ENCODE measurements at regions not wholly inside any gene's neighbourhood (a gene's known extent, or its start where the extent isn't known, plus 50 kb on each side); places are given as distances from the start of the nearest gene placed in this dataset.
"Not testable (repeated sequence)": the region's sequence is repeated elsewhere in the genome, so short reads cannot be mapped to it uniquely, and the experiment has no call there.

DNA sequence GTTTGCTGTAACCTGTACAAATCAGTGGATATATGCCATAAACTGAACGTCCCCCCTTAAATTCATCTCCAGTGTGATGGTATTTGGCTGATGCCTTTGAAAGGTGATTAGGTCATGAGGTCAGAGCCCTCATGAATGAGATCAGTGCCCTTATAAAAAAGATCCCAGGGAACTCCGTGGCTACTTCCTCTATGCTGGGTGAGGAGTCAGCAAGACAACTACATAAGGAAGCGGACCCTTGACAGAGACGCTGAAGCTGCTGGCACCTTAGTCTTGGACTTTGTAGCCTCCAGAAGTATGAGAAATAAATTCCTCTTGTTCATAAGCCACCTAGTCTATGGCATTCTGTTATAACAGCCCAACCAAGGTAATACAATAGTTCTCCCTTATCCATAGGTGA, 215.1 kb upstream of the ZNF608 start:
- peaks cover 5% of the 10 kb centered on the region for H3K9me3 Mint-ChIP-seq
- DNase-seq (ENCODE audit: low spot score) = no peak
- H3K36me3 Mint-ChIP-seq (ENCODE audit: low read depth) = no peaks in the 10 kb centered on the region
- no peak overlapping the region for H3K4me3 Mint-ChIP-seq (ENCODE audit: low read depth)
- H3K27ac Mint-ChIP-seq = no peak overlapping the region
- intact Hi-C loops (cut with micrococcal nuclease) = no loop called here
- H3K27me3 Mint-ChIP-seq (ENCODE audit: low read depth) = no peaks in the 10 kb centered on the region
- no peaks in the 10 kb centered on the region for H3K4me1 Mint-ChIP-seq (ENCODE audit: low read depth)

DNA sequence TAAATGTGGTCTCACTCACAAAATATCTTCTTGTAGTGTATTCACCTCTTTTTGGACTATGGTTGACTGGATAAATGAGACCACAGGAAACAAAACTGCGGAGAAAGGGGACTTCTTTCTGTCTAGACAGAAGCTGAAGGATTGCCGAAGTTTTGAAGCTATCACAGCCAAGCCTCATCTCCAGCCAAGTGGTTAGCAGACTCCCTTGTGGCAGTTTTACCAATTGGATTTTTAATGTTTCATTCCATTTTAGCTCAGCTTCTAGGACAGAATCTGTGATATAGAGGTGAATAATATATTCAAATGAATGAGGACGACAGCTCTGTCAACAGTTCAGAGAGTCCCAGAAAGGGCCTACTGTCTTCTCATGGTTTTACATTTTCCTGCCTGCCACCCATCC, 215.7 kb upstream of the ZNF608 start:
- Mint-ChIP-seq H3K4me1 (ENCODE audit: low read depth) (no peaks in the 10 kb centered on the region), H3K27me3 (ENCODE audit: low read depth) (no peaks in the 10 kb centered on the region), H3K27ac (no peak overlapping the region), H3K4me3 (ENCODE audit: low read depth) (no peak overlapping the region), H3K36me3 (ENCODE audit: low read depth) (no peaks in the 10 kb centered on the region), H3K9me3 (peaks cover 5% of the 10 kb centered on the region)
- no peak for DNase-seq (ENCODE audit: low spot score)
- intact Hi-C loops (cut with micrococcal nuclease) = no loop called here

DNA sequence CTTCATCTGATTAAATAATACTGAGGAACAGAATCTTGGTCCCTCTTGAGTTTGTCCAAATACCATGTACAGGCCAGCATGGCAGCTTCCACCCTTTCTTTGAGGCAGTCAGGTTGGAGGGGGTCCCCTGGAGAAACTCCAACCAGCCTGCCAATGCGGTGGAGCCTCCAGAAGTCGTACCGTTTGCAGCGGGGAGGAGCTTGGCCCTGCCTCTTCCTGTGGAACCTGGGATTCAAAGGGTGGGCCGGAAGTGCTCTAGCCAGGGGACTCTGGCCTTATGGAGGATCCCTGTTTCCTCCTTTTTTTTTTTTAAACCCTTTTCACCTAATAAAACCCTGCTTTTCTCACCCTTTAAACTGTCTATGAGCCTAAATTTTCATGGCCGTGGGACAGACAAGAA, 216.3 kb upstream of the ZNF608 start:
- no peaks in the 10 kb centered on the region for H3K4me1 Mint-ChIP-seq (ENCODE audit: low read depth)
- H3K4me3 Mint-ChIP-seq (ENCODE audit: low read depth) = no peak overlapping the region
- H3K27me3 Mint-ChIP-seq (ENCODE audit: low read depth) = no peaks in the 10 kb centered on the region
- no peak for DNase-seq (ENCODE audit: low spot score)
- intact Hi-C loops (cut with micrococcal nuclease) = no loop called here
- H3K27ac Mint-ChIP-seq = no peak overlapping the region
- H3K9me3 Mint-ChIP-seq = peaks cover 5% of the 10 kb centered on the region
- no peaks in the 10 kb centered on the region for H3K36me3 Mint-ChIP-seq (ENCODE audit: low read depth)

DNA sequence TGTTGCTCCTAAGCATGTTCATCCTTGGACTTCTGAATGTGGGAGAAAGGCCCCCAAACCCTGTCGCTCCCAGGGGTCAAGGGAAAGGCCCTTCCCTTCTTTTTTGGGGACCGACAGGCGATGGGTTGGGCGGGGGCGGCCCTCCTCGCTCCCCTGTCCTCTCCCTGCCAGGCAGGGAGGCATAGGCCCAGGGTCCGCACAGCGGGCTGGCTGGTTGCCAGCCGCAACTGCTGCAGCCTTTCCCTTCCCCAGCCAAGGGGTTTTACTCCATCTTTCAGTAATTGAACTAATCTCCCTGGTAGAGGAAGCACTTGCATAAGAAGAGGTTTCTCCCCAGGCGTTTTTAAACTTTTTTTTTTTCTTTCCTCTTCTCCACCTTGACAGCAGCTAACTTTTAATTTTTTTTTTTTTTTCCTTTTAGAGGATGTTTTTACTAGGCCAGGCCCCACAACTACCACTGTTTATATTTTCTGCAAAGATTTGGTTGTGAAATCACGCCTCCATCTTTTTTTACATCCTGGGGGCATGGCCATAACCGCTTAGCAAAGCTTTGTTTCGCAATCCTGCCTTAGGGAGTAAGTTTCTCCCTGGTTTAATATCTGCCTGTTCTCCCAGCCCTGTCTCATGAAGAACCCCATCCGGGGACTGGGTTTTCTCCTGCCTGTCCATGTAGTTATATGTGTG, 216.9 kb upstream of the ZNF608 start:
- intact Hi-C loops (cut with micrococcal nuclease) = no loop called here
- no peak for DNase-seq (ENCODE audit: low spot score)

DNA sequence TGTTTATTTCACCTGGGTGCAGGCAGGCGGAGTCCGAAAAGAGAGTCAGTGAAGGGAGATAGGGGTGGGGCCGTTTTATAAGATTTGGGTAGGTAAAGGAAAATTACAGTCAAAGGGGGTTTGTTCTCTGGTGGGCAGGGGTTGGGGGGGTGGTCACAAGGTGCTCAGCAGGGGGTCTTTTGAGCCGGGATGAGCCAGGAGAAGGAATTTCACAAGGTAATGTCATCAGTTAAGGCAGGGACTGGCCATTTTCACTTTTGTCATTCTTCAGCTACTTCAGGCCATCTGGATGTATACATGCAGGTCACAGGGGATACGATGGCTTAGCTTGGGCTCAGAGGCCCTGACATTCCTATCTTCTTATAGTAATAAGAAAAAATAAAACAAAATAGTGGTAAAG, 220.3 kb upstream of the ZNF608 start:
- H3K27me3 Mint-ChIP-seq (ENCODE audit: low read depth); H3K36me3 Mint-ChIP-seq (ENCODE audit: low read depth); intact Hi-C loops (cut with micrococcal nuclease); H3K27ac Mint-ChIP-seq; DNase-seq (ENCODE audit: low spot score); H3K9me3 Mint-ChIP-seq; H3K4me3 Mint-ChIP-seq (ENCODE audit: low read depth); H3K4me1 Mint-ChIP-seq (ENCODE audit: low read depth): not testable (repeated sequence)

More for the DNA sequence above, 216.9 kb upstream of the ZNF608 start:
- no peaks in the 10 kb centered on the region for H3K36me3 Mint-ChIP-seq (ENCODE audit: low read depth)
- no peak overlapping the region for H3K4me3 Mint-ChIP-seq (ENCODE audit: low read depth)
- H3K9me3 Mint-ChIP-seq = peaks cover 5% of the 10 kb centered on the region
- H3K27ac Mint-ChIP-seq = no peak overlapping the region
- H3K27me3 Mint-ChIP-seq (ENCODE audit: low read depth) = no peaks in the 10 kb centered on the region
- no peaks in the 10 kb centered on the region for H3K4me1 Mint-ChIP-seq (ENCODE audit: low read depth)

DNA sequence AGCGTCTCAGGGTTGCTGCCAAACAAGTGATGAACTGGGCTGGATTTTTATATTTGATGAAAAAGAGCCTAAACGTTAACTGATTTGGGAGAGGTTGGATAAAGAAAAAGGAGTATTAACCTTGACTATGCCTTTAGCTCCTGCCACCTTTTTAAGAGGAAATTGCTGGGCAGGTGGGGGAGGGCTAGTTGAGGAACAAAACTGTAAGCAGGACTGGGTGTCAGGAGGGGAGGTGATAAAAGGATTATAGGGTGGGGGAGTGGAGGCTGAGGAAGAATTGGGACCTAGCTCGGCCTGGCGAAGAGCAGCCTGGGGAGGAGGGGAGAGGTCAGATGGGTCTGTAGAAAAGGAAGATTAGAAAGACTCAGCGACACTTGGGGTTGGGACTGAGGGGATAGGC, 223.9 kb upstream of the ZNF608 start:
- H3K4me3 Mint-ChIP-seq (ENCODE audit: low read depth); H3K4me1 Mint-ChIP-seq (ENCODE audit: low read depth); intact Hi-C loops (cut with micrococcal nuclease); H3K27me3 Mint-ChIP-seq (ENCODE audit: low read depth); H3K36me3 Mint-ChIP-seq (ENCODE audit: low read depth); DNase-seq (ENCODE audit: low spot score); H3K27ac Mint-ChIP-seq; H3K9me3 Mint-ChIP-seq: not testable (repeated sequence)

DNA sequence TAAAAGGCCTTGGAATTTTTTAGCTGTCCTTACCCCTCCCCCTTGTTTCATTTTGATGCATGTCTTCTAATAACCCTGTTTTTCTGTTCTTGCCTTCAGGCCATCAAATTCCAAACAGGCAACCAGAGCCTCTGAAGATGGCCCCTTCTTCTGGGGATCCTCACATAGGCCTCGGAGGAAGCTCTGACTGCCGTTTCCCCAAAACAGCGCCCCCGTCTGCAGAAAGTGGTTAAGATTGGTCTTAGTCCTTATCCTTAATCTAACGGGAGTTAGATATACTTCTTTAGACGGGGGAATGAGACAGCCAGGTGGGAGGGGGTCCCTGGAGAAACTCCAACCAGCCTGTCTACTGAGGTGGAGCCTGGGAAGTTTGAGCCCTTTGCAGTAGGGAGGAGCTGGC, 226.3 kb upstream of the ZNF608 start:
- intact Hi-C loops (cut with micrococcal nuclease) = no loop called here
- Mint-ChIP-seq H3K4me3 (ENCODE audit: low read depth) (no peak overlapping the region), H3K27me3 (ENCODE audit: low read depth) (no peaks in the 10 kb centered on the region), H3K9me3 (peaks cover 8% of the 10 kb centered on the region), H3K27ac (no peak overlapping the region), H3K36me3 (ENCODE audit: low read depth) (no peaks in the 10 kb centered on the region), H3K4me1 (ENCODE audit: low read depth) (no peaks in the 10 kb centered on the region)
- no peak for DNase-seq (ENCODE audit: low spot score)

DNA sequence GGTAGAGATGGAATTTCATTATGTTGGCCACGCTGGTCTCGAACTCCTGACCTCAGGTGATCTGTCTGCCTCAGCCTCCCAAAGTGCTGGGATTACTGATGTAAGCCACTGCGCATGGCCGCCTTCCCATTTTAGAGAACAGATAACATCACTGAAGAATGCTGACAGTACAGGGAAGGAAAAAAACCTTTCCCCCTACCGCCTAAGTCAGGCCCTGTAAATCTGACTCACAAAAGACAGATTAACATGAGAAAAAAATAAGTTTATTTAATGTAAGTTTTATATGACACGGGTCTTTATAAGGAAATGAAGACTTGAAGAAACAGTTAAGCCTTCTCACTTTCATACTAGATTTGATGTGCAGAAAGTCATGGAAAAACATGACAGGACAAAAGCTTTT, 227.2 kb upstream of the ZNF608 start:
- H3K27ac Mint-ChIP-seq = no peak overlapping the region
- DNase-seq (ENCODE audit: low spot score) = no peak
- no peaks in the 10 kb centered on the region for H3K27me3 Mint-ChIP-seq (ENCODE audit: low read depth)
- H3K4me1 Mint-ChIP-seq (ENCODE audit: low read depth) = no peaks in the 10 kb centered on the region
- H3K4me3 Mint-ChIP-seq (ENCODE audit: low read depth) = no peak overlapping the region
- H3K9me3 Mint-ChIP-seq = peaks cover 8% of the 10 kb centered on the region
- intact Hi-C loops (cut with micrococcal nuclease) = no loop called here
- no peaks in the 10 kb centered on the region for H3K36me3 Mint-ChIP-seq (ENCODE audit: low read depth)

DNA sequence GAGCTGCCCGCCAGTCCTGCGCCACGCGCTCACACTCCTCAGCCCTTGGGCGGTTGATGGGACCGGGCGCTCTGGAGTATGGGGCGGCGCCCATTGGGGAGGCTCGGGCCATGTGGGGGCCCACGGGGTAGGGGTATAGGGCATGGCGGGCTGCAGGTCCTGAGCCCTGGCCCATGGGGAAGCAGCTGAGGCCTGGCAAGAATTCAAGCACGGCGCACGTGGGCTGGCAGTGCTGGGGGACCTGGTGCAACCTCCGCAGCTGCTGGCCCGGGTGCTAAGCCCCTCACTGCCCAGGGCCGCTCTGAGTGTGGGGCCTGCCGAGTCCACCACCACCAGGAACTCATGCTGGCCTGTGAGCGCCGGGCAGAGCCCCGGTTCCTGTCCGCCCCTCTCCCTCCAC, 229.6 kb upstream of the ZNF608 start:
- no peaks in the 10 kb centered on the region for H3K36me3 Mint-ChIP-seq (ENCODE audit: low read depth)
- peaks cover 8% of the 10 kb centered on the region for H3K9me3 Mint-ChIP-seq
- H3K27ac Mint-ChIP-seq = no peak overlapping the region
- H3K4me3 Mint-ChIP-seq (ENCODE audit: low read depth) = no peak overlapping the region
- no peaks in the 10 kb centered on the region for H3K4me1 Mint-ChIP-seq (ENCODE audit: low read depth)
- intact Hi-C loops (cut with micrococcal nuclease) = no loop called here
- no peaks in the 10 kb centered on the region for H3K27me3 Mint-ChIP-seq (ENCODE audit: low read depth)
- DNase-seq (ENCODE audit: low spot score) = no peak

DNA sequence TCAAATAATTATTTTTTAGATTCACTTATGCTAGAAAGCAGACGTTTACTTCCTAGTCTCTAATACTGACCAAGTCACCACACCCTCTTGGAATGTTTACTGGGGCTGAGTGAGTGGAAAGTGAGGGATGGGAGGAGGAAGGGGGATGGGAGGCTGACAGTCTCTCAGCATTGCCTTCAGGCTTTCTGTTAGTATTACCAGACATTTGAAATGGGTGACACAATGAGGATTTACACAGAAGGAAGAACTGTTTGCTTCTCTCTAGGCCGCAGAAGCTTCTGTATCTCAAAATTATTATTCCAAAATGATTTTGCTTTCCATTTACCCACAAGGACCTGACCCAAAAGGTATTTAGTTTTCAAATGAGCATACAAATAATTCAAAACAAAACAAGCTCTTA, 232.8 kb upstream of the ZNF608 start:
- DNase-seq (ENCODE audit: low spot score) = no peak
- Mint-ChIP-seq H3K36me3 (ENCODE audit: low read depth) (no peaks in the 10 kb centered on the region), H3K9me3 (peaks cover 14% of the 10 kb centered on the region), H3K27ac (no peak overlapping the region), H3K4me3 (ENCODE audit: low read depth) (no peak overlapping the region), H3K4me1 (ENCODE audit: low read depth) (no peaks in the 10 kb centered on the region), H3K27me3 (ENCODE audit: low read depth) (no peaks in the 10 kb centered on the region)
- intact Hi-C loops (cut with micrococcal nuclease) = no loop called here

DNA sequence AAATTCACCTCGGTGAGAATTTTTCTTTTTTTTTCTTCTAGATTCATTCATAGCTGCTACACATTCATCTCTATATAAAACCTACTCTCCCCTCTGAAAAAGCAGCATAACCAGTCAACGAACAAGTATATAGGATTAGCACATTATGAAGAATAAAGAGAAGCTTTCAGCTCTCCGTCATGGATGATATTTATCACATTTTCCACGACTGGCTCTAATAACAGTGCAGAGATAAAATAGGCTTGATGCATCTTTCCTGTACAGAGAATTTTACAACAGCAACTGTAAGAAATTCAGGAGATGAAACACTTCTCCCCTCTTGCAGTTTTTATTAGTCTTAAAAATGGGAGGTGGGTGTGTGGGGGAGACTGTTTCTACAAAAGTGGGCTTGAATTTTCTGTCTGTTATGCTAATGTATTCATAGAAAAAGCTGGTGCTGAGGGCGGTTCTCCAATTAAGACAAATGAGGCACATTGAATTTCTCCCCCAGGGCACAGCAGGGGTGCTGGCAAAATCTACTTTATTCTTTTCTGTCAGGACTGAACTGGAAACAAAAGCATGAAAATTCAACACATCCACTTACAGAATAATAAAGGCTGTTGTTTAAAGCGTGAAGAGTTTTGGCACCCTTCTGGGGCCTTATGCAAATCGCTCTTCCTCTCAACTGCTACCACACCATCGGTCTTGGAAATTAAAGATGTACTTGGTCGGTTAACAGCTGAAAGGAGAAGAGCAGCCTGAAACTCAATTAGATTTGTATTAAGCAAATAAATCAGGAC, 233.9 kb upstream of the ZNF608 start:
- intact Hi-C loops (cut with micrococcal nuclease) = no loop called here
- Mint-ChIP-seq H3K27me3 (ENCODE audit: low read depth) (no peaks in the 10 kb centered on the region), H3K27ac (no peak overlapping the region), H3K36me3 (ENCODE audit: low read depth) (no peaks in the 10 kb centered on the region), H3K4me1 (ENCODE audit: low read depth) (no peaks in the 10 kb centered on the region), H3K9me3 (peaks cover 11% of the 10 kb centered on the region), H3K4me3 (ENCODE audit: low read depth) (no peak overlapping the region)
- DNase-seq (ENCODE audit: low spot score) = no peak

DNA sequence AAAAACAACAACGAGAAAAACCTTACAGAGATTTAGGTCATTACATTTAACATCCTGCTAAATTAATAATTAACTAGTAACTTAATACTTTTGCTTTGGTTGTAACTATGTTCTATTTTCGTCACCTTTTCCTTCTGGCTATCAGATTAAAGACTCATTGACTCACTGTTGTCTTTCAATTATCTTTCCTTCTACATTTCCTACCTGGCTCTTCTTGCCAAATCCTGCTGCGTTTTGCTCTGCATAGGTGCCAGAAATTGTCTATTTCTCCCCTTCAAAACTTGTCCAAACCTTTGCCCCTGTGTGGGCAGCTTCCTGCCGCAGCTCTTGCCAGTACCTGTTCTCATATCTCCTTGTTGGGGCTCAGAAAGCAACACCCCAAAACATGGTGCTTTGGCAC, 235.5 kb upstream of the ZNF608 start:
- Mint-ChIP-seq H3K36me3 (ENCODE audit: low read depth) (no peaks in the 10 kb centered on the region), H3K27ac (no peak overlapping the region), H3K27me3 (ENCODE audit: low read depth) (no peaks in the 10 kb centered on the region), H3K4me3 (ENCODE audit: low read depth) (no peak overlapping the region), H3K9me3 (peaks cover 18% of the 10 kb centered on the region), H3K4me1 (ENCODE audit: low read depth) (no peaks in the 10 kb centered on the region)
- no peak for DNase-seq (ENCODE audit: low spot score)
- intact Hi-C loops (cut with micrococcal nuclease) = no loop called here

DNA sequence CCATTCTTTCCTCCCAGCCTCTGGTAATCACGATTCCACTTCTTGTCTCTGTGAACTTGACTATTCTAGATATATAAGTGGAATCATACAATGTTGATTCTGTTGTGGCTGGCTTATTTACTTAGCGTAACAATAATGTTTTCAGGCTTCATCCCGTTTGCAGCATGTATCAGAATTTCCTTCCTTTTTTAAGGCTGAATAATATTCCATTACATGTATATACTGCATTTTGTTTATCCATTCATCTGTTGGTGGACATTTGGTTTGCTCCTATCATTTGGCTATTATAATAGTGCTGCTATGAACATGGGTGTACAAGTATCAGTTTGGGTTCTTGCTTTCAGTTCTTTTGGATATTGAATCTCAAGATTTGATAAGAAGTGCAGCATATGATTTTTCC, 239.7 kb upstream of the ZNF608 start:
- H3K4me3 Mint-ChIP-seq (ENCODE audit: low read depth) = no peak overlapping the region
- H3K4me1 Mint-ChIP-seq (ENCODE audit: low read depth) = no peaks in the 10 kb centered on the region
- no peaks in the 10 kb centered on the region for H3K36me3 Mint-ChIP-seq (ENCODE audit: low read depth)
- peaks cover 23% of the 10 kb centered on the region for H3K9me3 Mint-ChIP-seq
- DNase-seq (ENCODE audit: low spot score) = no peak
- H3K27ac Mint-ChIP-seq = no peak overlapping the region
- intact Hi-C loops (cut with micrococcal nuclease) = no loop called here
- H3K27me3 Mint-ChIP-seq (ENCODE audit: low read depth) = no peaks in the 10 kb centered on the region

All from activated T-helper 2 cell treated with anti-CD3 and anti-CD28 coated beads, Interferon-gamma antibody, Interleukin-2, Interleukin-4, amounts not matched to agents 10 μg/mL and 5 μg/mL and 100 μg/mL, durations not matched to agents 14 hours and 24 hours and 36 hours (primary cell).